Smooth muscle cell (in vitro differentiated cells): ENCODE measurements at regions not wholly inside any gene's neighbourhood (a gene's known extent, or its start where the extent isn't known, plus 50 kb on each side); places are given as distances from the start of the nearest gene placed in this dataset.

Source experiments
- DNase-seq: peaks from one replicate; lab custom pipeline; 2025; ENCODE audit not compliant: unreplicated experiment; lab: John Stamatoyannopoulos, UW
- H2AFZ ChIP-seq: fragments of 200-600 bp; sonication (generic); 2 replicates; pipeline ENCODE4 v1.6.0; 2016; ENCODE audit warnings: antibody characterized with exemption, low read depth, mild to moderate bottlenecking
- H3F3A ChIP-seq: fragments of 200-600 bp; sonication (generic); 2 replicates; pipeline ENCODE4 v1.6.0; 2017; ENCODE audit warnings: antibody characterized with exemption, low read depth
- H3K27ac ChIP-seq: fragments of 200-600 bp; sonication (generic); 2 replicates; pipeline ENCODE4 v1.5.1; 2016; ENCODE audit warnings: low read depth, mild to moderate bottlenecking
- H3K27me3 ChIP-seq: fragments of 200-600 bp; sonication (generic); 2 replicates; pipeline ENCODE4 v1.6.1; 2016; ENCODE audit warnings: low read depth, mild to moderate bottlenecking
- H3K36me3 ChIP-seq: fragments of 200-600 bp; sonication (generic); 2 replicates; pipeline ENCODE4 v1.5.1; 2016; ENCODE audit warnings: low read depth
- H3K4me1 ChIP-seq: fragments of 200-600 bp; sonication (generic); 2 replicates; pipeline ENCODE4 v1.5.1; 2016; ENCODE audit warnings: low read depth
- H3K4me2 ChIP-seq: fragments of 200-600 bp; sonication (generic); 2 replicates; pipeline ENCODE4 v1.6.0; 2016; ENCODE audit warnings: mild to moderate bottlenecking
- H3K4me3 ChIP-seq: fragments of 200-600 bp; sonication (generic); 2 replicates; pipeline ENCODE4 v1.5.1; 2016; ENCODE audit warnings: mild to moderate bottlenecking
- H3K79me2 ChIP-seq: fragments of 200-600 bp; sonication (generic); 2 replicates; pipeline ENCODE4 v1.6.0; 2016; ENCODE audit warnings: low read depth, mild to moderate bottlenecking
- H3K9ac ChIP-seq: fragments of 200-600 bp; sonication (generic); 2 replicates; pipeline ENCODE4 v1.6.0; 2016; ENCODE audit warnings: low read depth
- H3K9me3 ChIP-seq: fragments of 200-600 bp; sonication (generic); replicated peaks from 2 replicates; pipeline ENCODE4 v1.5.1; 2016; ENCODE audit warnings: low read depth
- H4K20me1 ChIP-seq: fragments of 200-600 bp; sonication (generic); 2 replicates; pipeline ENCODE4 v1.6.0; 2016; ENCODE audit warnings: low read depth
- WGBS: methylation state at CpG from one replicate; pipeline ENCODE4 v1.1.7; 2016; ENCODE audit warnings: low lambda C conversion rate; 5-methylcytosine and 5-hydroxymethylcytosine counted together
- TF ChIP-seq, protein P1 (sequence below): fragments of 200-600 bp; sonication (generic); IDR thresholded peaks from 2 replicates; pipeline ENCODE4 v1.5.1; 2017; ENCODE audit warnings: borderline replicate concordance, mild to moderate bottlenecking, antibody characterized with exemption; ENCODE audit not compliant: insufficient read depth, poor library complexity, severe bottlenecking

DNA sequence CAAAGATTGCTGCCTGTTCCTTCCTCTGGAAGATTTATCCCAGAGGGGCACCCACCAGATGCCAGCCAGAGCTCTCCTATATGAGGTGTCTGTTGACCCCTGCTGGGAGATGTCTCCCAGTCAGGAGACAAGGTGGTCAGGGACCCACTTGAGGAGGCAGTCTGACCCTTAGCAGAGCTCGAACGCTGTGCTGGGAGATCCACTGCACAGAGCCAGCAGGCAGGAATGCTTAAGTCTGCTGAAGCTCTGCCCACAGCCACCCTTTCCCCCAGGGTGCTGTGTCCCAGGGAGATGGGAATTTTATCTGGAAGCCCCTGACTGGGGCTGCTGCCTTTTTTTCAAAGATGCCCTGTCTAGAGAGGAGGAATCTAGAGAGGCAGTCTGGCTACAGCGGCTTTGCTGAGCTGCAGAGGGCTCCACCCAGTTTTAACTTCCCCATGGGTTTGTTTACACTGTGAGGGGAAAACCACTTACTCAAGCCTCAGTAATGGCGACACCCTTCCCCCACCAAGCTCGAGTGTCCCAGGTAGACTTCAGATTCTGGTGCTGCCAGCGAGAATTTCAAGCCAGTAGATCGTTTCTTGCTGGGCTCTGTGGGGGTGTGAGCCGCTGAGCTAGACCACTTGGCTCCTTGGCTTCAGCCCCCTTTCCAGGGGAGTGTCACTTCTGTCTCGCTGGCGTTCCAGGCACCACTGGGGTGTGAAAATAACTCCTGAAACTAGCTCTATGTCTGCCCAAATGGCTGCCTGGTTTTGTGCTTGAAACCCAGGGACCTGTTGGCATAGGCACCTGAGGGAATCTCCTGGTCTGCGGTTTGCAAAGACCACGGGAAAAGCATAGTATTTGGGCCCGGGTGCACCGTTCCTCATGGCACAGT is 51.1 kb upstream of the PDC start:
- Histone ChIP-seq H4K20me1 (no peaks in the 10 kb centered on the region), H3K4me3 (no peak overlapping the region), H3K36me3 (no peaks in the 10 kb centered on the region), H3K4me2 (no peak overlapping the region), H3K27me3 (no peaks in the 10 kb centered on the region), H2AFZ (no peak overlapping the region), H3K9me3 (no peaks in the 10 kb centered on the region), H3F3A (no peaks in the 10 kb centered on the region), H3K27ac (no peak overlapping the region), H3K79me2 (no peaks in the 10 kb centered on the region), H3K4me1 (no peaks in the 10 kb centered on the region), H3K9ac (no peak overlapping the region)
- DNase-seq, result no peak
- TF ChIP-seq, protein P1, sequence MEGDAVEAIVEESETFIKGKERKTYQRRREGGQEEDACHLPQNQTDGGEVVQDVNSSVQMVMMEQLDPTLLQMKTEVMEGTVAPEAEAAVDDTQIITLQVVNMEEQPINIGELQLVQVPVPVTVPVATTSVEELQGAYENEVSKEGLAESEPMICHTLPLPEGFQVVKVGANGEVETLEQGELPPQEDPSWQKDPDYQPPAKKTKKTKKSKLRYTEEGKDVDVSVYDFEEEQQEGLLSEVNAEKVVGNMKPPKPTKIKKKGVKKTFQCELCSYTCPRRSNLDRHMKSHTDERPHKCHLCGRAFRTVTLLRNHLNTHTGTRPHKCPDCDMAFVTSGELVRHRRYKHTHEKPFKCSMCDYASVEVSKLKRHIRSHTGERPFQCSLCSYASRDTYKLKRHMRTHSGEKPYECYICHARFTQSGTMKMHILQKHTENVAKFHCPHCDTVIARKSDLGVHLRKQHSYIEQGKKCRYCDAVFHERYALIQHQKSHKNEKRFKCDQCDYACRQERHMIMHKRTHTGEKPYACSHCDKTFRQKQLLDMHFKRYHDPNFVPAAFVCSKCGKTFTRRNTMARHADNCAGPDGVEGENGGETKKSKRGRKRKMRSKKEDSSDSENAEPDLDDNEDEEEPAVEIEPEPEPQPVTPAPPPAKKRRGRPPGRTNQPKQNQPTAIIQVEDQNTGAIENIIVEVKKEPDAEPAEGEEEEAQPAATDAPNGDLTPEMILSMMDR, result no peak
- WGBS, result 82% methylated on average over 14 of the region's 14 CpGs
